ENCODE measurements at regions not wholly inside any gene's neighbourhood (a gene's known extent, or its start where the extent isn't known, plus 50 kb on each side); places are given as distances from the start of the nearest gene placed in this dataset.

DNA sequence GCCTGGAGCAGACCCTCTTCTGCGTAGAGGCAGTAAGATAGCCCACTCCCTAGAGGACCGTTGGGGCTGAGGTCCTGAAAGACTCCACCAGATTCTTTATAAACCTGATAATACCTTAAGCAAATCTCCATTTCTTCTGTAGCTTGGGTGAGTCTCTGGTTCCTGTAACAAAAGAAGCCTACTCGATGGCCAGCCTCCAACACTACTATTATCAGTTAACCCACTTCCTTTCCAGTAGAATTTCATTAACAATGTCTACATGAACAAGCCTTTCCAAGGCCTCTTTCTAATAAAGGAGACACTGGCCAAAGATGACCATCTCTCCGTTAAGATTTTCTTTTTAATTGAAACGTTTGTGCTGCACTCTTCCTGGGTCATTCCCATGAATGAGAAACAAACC, 201.7 kb upstream of the KCTD7 start:
- TF ChIP-seq POLR2A (IDR thresholded peaks at IDR 0.05; ENCODE audit: low read depth, low read length) = no peak
- TF ChIP-seq POLR2AphosphoS5 (IDR thresholded peaks at IDR 0.05; ENCODE audit: insufficient read depth, low read depth, low read length) = no peak
- TF ChIP-seq, protein P1, sequence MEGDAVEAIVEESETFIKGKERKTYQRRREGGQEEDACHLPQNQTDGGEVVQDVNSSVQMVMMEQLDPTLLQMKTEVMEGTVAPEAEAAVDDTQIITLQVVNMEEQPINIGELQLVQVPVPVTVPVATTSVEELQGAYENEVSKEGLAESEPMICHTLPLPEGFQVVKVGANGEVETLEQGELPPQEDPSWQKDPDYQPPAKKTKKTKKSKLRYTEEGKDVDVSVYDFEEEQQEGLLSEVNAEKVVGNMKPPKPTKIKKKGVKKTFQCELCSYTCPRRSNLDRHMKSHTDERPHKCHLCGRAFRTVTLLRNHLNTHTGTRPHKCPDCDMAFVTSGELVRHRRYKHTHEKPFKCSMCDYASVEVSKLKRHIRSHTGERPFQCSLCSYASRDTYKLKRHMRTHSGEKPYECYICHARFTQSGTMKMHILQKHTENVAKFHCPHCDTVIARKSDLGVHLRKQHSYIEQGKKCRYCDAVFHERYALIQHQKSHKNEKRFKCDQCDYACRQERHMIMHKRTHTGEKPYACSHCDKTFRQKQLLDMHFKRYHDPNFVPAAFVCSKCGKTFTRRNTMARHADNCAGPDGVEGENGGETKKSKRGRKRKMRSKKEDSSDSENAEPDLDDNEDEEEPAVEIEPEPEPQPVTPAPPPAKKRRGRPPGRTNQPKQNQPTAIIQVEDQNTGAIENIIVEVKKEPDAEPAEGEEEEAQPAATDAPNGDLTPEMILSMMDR (IDR thresholded peaks at IDR 0.05; ENCODE audit: extremely low read depth in 1 of 2, insufficient read depth in 1 of 2, low read depth in 1 of 2, low read length in 2 of 2) = no peak
